KMS-11 (cell line): ENCODE measurements at regions not wholly inside any gene's neighbourhood (a gene's known extent, or its start where the extent isn't known, plus 50 kb on each side); places are given as distances from the start of the nearest gene placed in this dataset.
"Not testable (repeated sequence)": the region's sequence is repeated elsewhere in the genome, so short reads cannot be mapped to it uniquely, and the experiment has no call there.

Source experiments
- H2AFZ ChIP-seq: fragments of 200-600 bp; sonication (generic); 2 replicates; pipeline ENCODE4 v1.6.1; 2016; ENCODE audit warnings: antibody characterized with exemption, mixed run types, low read depth
- H3K27ac ChIP-seq: fragments of 200-600 bp; sonication (generic); 2 replicates; pipeline ENCODE4 v1.6.1; 2016; ENCODE audit warnings: mild to moderate bottlenecking, mixed run types
- H3K27me3 ChIP-seq: fragments of 200-600 bp; sonication (generic); 2 replicates; pipeline ENCODE4 v1.6.1; 2017; ENCODE audit warnings: mild to moderate bottlenecking, low read depth, mixed run types, moderate library complexity; ENCODE audit not compliant: insufficient read depth
- H3K36me3 ChIP-seq: fragments of 200-600 bp; sonication (generic); 2 replicates; pipeline ENCODE4 v1.6.1; 2017; ENCODE audit warnings: mild to moderate bottlenecking, mixed run types; ENCODE audit not compliant: insufficient read depth
- H3K4me1 ChIP-seq: fragments of 200-600 bp; sonication (generic); 2 replicates; pipeline ENCODE4 v1.6.1; 2016; ENCODE audit warnings: mild to moderate bottlenecking, low read depth, mixed run types; ENCODE audit not compliant: poor library complexity, severe bottlenecking
- H3K4me2 ChIP-seq: fragments of 200-600 bp; sonication (generic); 2 replicates; pipeline ENCODE4 v1.7.0; 2016; ENCODE audit warnings: mild to moderate bottlenecking, mixed run types
- H3K4me3 ChIP-seq: fragments of 200-600 bp; sonication (generic); IDR thresholded peaks from 2 replicates; pipeline ENCODE4 v1.6.1; 2017; ENCODE audit warnings: low read depth, low read length, mixed read lengths; ENCODE audit not compliant: insufficient read depth
- H3K79me2 ChIP-seq: fragments of 200-600 bp; sonication (generic); 2 replicates; pipeline ENCODE4 v1.6.1; 2016; ENCODE audit warnings: low read depth, mixed run types; ENCODE audit not compliant: insufficient read depth
- H3K9ac ChIP-seq: fragments of 200-600 bp; sonication (generic); 2 replicates; pipeline ENCODE4 v1.6.1; 2016; ENCODE audit warnings: mild to moderate bottlenecking, mixed run types
- H4K20me1 ChIP-seq: fragments of 200-600 bp; sonication (generic); 2 replicates; pipeline ENCODE4 v1.6.1; 2016; ENCODE audit warnings: mild to moderate bottlenecking, mixed run types; ENCODE audit not compliant: insufficient read depth
- CTCF ChIP-seq: fragments of 200-600 bp; sonication (generic); conservative IDR thresholded peaks from 2 replicates; pipeline ENCODE4 v1.6.1; 2017; ENCODE audit warnings: low read depth, mild to moderate bottlenecking, antibody characterized with exemption, low read length, moderate library complexity, mixed read lengths

- H3K79me2 ChIP-seq, result no peaks in the 10 kb centered on the region
Measured at GRCh38 chr3:59240666-59241255, 190.9 kb upstream of the CFAP20DC start.

GRCh38 chr3:59237121-59237520, 187.3 kb upstream of the CFAP20DC start:
- H3K9ac ChIP-seq, result no peak overlapping the region
- no peaks in the 10 kb centered on the region for H3K4me1 ChIP-seq
- H4K20me1 ChIP-seq, result no peaks in the 10 kb centered on the region
- H3K27me3 ChIP-seq, result no peaks in the 10 kb centered on the region
- no peak overlapping the region for H3K4me2 ChIP-seq
- no peaks in the 10 kb centered on the region for H3K36me3 ChIP-seq
- no peak overlapping the region for H3K4me3 ChIP-seq
- TF ChIP-seq CTCF, result no peak
- H3K79me2 ChIP-seq, result no peaks in the 10 kb centered on the region
- H3K27ac ChIP-seq, result no peak overlapping the region
- no peak overlapping the region for H2AFZ ChIP-seq

More at GRCh38 chr3:59240666-59241255, 190.9 kb upstream of the CFAP20DC start:
- Histone ChIP-seq H4K20me1 (no peaks in the 10 kb centered on the region), H3K27me3 (no peaks in the 10 kb centered on the region), H3K27ac (no peak overlapping the region), H3K4me3 (no peak overlapping the region), H3K36me3 (no peaks in the 10 kb centered on the region), H3K9ac (no peak overlapping the region), H3K4me2 (no peak overlapping the region), H3K4me1 (no peaks in the 10 kb centered on the region), H2AFZ (no peak overlapping the region)
- no peak for TF ChIP-seq CTCF

- Histone ChIP-seq H2AFZ (no peak overlapping the region), H3K79me2 (no peaks in the 10 kb centered on the region), H3K36me3 (no peaks in the 10 kb centered on the region), H4K20me1 (no peaks in the 10 kb centered on the region), H3K4me1 (no peaks in the 10 kb centered on the region), H3K27me3 (no peaks in the 10 kb centered on the region), H3K27ac (no peak overlapping the region), H3K4me2 (no peak overlapping the region), H3K9ac (no peak overlapping the region), H3K4me3 (no peak overlapping the region)
- TF ChIP-seq CTCF, result no peak
Measured at GRCh38 chr3:59235634-59236012, 185.8 kb upstream of the CFAP20DC start.

GRCh38 chr3:59234884-59235633, 185.2 kb upstream of the CFAP20DC start:
- Histone ChIP-seq H3K27ac (no peak overlapping the region), H3K27me3 (no peaks in the 10 kb centered on the region)
- no peak for TF ChIP-seq CTCF

GRCh38 chr3:59230379-59230778, 180.6 kb upstream of the CFAP20DC start:
- not testable (repeated sequence) for H3K27me3 ChIP-seq, H3K4me3 ChIP-seq, H3K9ac ChIP-seq, H2AFZ ChIP-seq, H3K36me3 ChIP-seq, H3K4me2 ChIP-seq, H3K79me2 ChIP-seq, H3K4me1 ChIP-seq, H4K20me1 ChIP-seq, H3K27ac ChIP-seq

More at GRCh38 chr3:59234884-59235633, 185.2 kb upstream of the CFAP20DC start:
- no peaks in the 10 kb centered on the region for H3K79me2 ChIP-seq
- H3K4me2 ChIP-seq, result no peak overlapping the region
- no peak overlapping the region for H2AFZ ChIP-seq
- no peak overlapping the region for H3K4me3 ChIP-seq
- H3K36me3 ChIP-seq, result no peaks in the 10 kb centered on the region
- H4K20me1 ChIP-seq, result no peaks in the 10 kb centered on the region
- H3K4me1 ChIP-seq, result no peaks in the 10 kb centered on the region
- no peak overlapping the region for H3K9ac ChIP-seq
